GM12878 (cell line): ENCODE measurements at regions not wholly inside any gene's neighbourhood (a gene's known extent, or its start where the extent isn't known, plus 50 kb on each side); places are given as distances from the start of the nearest gene placed in this dataset.

ENCODE experiments used
- CEBPZ ChIP-seq: fragments of 150-350 bp; IDR thresholded peaks from 2 replicates; pipeline ENCODE4 v1.6.1; 2016; ENCODE audit warnings: low read depth, low read length
- E2F4 ChIP-seq: IDR thresholded peaks from 2 replicates; pipeline ENCODE4 v1.6.1; 2012; ENCODE audit warnings: low read depth, low read length, improper control_type of control experiment
- ELK1 ChIP-seq: IDR thresholded peaks from 2 replicates; pipeline ENCODE4 v1.6.1; 2012; ENCODE audit warnings: low read depth, low read length, improper control_type of control experiment
- NR2C1 ChIP-seq: fragments of 450-650 bp; IDR thresholded peaks from 2 replicates; pipeline ENCODE4 v1.6.1; 2017; ENCODE audit warnings: antibody characterized with exemption, mild to moderate bottlenecking, moderate library complexity
- POLR2A ChIP-seq: IDR thresholded peaks from 2 replicates; pipeline ENCODE4 v1.6.1; 2011; ENCODE audit warnings: low read depth, mild to moderate bottlenecking, low read length
- SMC3 ChIP-seq: IDR thresholded peaks from 2 replicates; pipeline ENCODE4 v1.6.1; 2011; ENCODE audit warnings: low read length, improper control_type of control experiment, borderline replicate concordance

GRCh38 chr3:67856718-67857117 is 202.3 kb upstream of the SUCLG2 start:
- TF ChIP-seq CEBPZ (no peak), SMC3 (no peak), E2F4 (no peak), ELK1 (no peak), NR2C1 (no peak), POLR2A (no peak)
